Thymus (tissue), 11 donors: ENCODE measurements at regions not wholly inside any gene's neighbourhood (a gene's known extent, or its start where the extent isn't known, plus 50 kb on each side); places are given as distances from the start of the nearest gene placed in this dataset.
"Not testable (repeated sequence)": the region's sequence is repeated elsewhere in the genome, so short reads cannot be mapped to it uniquely, and the experiment has no call there.

Experiments
- DNase-seq, 9 donors: peaks; one replicate each; pipeline ENCODE4 v3.0.0-alpha.2; 2013; ENCODE audit warnings: low spot score in 9 of 9, low read depth in 6 of 9, missing footprints in 1 of 9
- H3K27ac ChIP-seq, 2 donors: one replicate each; pipeline ENCODE4 v1.5.1; 2013; ENCODE audit warnings: control low read depth in 1 of 2, low read depth in 1 of 2, low read length in 1 of 2, mild to moderate bottlenecking in 1 of 2, moderate library complexity in 1 of 2
- H3K27me3 ChIP-seq, 2 donors: one replicate each; pipeline ENCODE4 v1.5.1; 2013; ENCODE audit warnings: low read length in 1 of 2; ENCODE audit not compliant: control insufficient read depth in 2 of 2, insufficient read depth in 1 of 2
- H3K36me3 ChIP-seq, 2 donors: one replicate each; pipeline ENCODE4 v1.5.1; 2013; ENCODE audit warnings: low read length in 1 of 2, mild to moderate bottlenecking in 1 of 2, moderate library complexity in 1 of 2; ENCODE audit not compliant: control insufficient read depth in 2 of 2, insufficient read depth in 2 of 2
- H3K4me1 ChIP-seq, 2 donors: one replicate each; pipeline ENCODE4 v1.5.1; 2013; ENCODE audit warnings: low read length in 2 of 2; ENCODE audit not compliant: control insufficient read depth in 2 of 2, insufficient read depth in 2 of 2
- H3K4me3 ChIP-seq, 2 donors: one replicate each; pipeline ENCODE4 v1.5.1; 2013; ENCODE audit warnings: low read length in 2 of 2, control low read depth in 1 of 2, mild to moderate bottlenecking in 1 of 2
- H3K9me3 ChIP-seq, 2 donors: one replicate each; pipeline ENCODE4 v1.5.1; 2013; ENCODE audit warnings: low read length in 1 of 2, mild to moderate bottlenecking in 1 of 2; ENCODE audit not compliant: control insufficient read depth in 2 of 2, insufficient read depth in 1 of 2
- WGBS: extraction: QIAGEN DNeasy Blood & Tissue Kit; methylation state at CpG from one replicate; pipeline ENCODE4 v1.1.7; 2013; 5-methylcytosine and 5-hydroxymethylcytosine counted together
- donor health status: healthy.

- DNase-seq = no peak
- Histone ChIP-seq H3K4me1 (peaks cover 0 to 5% of the 10 kb centered on the region in 2 donors), H3K4me3 (no peak overlapping the region), H3K27me3 (no peaks in the 10 kb centered on the region), H3K27ac (no peak overlapping the region), H3K36me3 (no peaks in the 10 kb centered on the region), H3K9me3 (no peaks in the 10 kb centered on the region)
- WGBS = 79% methylated on average over 6 of the region's 6 CpGs
These were observed 88.8 kb upstream of the RNU6-1 start for GRCh38 chr15:67928666-67929065.

GRCh38 chr15:67930720-67931119, 90.9 kb upstream of the RNU6-1 start:
- H3K9me3 ChIP-seq = no peaks in the 10 kb centered on the region
- H3K27ac ChIP-seq = no peak overlapping the region
- 70% methylated on average over 2 of the region's 2 CpGs for WGBS
- no peaks in the 10 kb centered on the region for H3K36me3 ChIP-seq
- H3K4me3 ChIP-seq = no peak overlapping the region
- DNase-seq = no peak
- peaks cover 0 to 5% of the 10 kb centered on the region in 2 donors for H3K4me1 ChIP-seq
- no peaks in the 10 kb centered on the region for H3K27me3 ChIP-seq

- H3K4me3 ChIP-seq = no peak overlapping the region
- no peak for DNase-seq
- 95% methylated on average over 3 of the region's 3 CpGs for WGBS
- peaks cover 0 to 5% of the 10 kb centered on the region in 2 donors for H3K4me1 ChIP-seq
- no peaks in the 10 kb centered on the region for H3K36me3 ChIP-seq
- no peaks in the 10 kb centered on the region for H3K27me3 ChIP-seq
- H3K27ac ChIP-seq = no peak overlapping the region
- no peaks in the 10 kb centered on the region for H3K9me3 ChIP-seq
These were observed 92.0 kb upstream of the RNU6-1 start for GRCh38 chr15:67931861-67932260.

GRCh38 chr15:67934126-67934525, 94.3 kb upstream of the RNU6-1 start:
- H3K36me3 ChIP-seq, H3K4me3 ChIP-seq, H3K9me3 ChIP-seq, H3K4me1 ChIP-seq, H3K27ac ChIP-seq, H3K27me3 ChIP-seq, DNase-seq: not testable (repeated sequence)
- 88% methylated on average over 3 of the region's 3 CpGs for WGBS

- DNase-seq = no peak
- Histone ChIP-seq H3K4me1 (peaks cover 0 to 5% of the 10 kb centered on the region in 2 donors), H3K4me3 (no peak overlapping the region), H3K27me3 (no peaks in the 10 kb centered on the region), H3K9me3 (no peaks in the 10 kb centered on the region), H3K36me3 (no peaks in the 10 kb centered on the region), H3K27ac (no peak overlapping the region)
These were observed 95.4 kb upstream of the RNU6-1 start for GRCh38 chr15:67935244-67935643.

- 96% methylated on average over 5 of the region's 5 CpGs for WGBS
- Histone ChIP-seq H3K9me3 (peaks cover 0 to 3% of the 10 kb centered on the region in 2 donors), H3K4me1 (no peaks in the 10 kb centered on the region), H3K4me3 (no peak overlapping the region), H3K36me3 (no peaks in the 10 kb centered on the region), H3K27ac (no peak overlapping the region), H3K27me3 (no peaks in the 10 kb centered on the region)
- DNase-seq = no peak
These were observed 96.4 kb upstream of the RNU6-1 start for GRCh38 chr15:67936258-67936657.

- no peak overlapping the region for H3K4me3 ChIP-seq
- H3K27ac ChIP-seq = no peak overlapping the region
- 99% methylated on average over 3 of the region's 3 CpGs for WGBS
- H3K27me3 ChIP-seq = no peaks in the 10 kb centered on the region
- no peak for DNase-seq
- H3K36me3 ChIP-seq = no peaks in the 10 kb centered on the region
- peaks cover 0 to 3% of the 10 kb centered on the region in 2 donors for H3K4me1 ChIP-seq
- H3K9me3 ChIP-seq = peaks cover 0 to 3% of the 10 kb centered on the region in 2 donors
These were observed 97.4 kb upstream of the RNU6-1 start for GRCh38 chr15:67937153-67937761.

- not testable (repeated sequence) for H3K4me1 ChIP-seq, H3K27me3 ChIP-seq, H3K9me3 ChIP-seq, H3K27ac ChIP-seq, DNase-seq, H3K36me3 ChIP-seq, H3K4me3 ChIP-seq
- over 99% methylated on average over 5 of the region's 5 CpGs for WGBS
These were observed 99.3 kb upstream of the RNU6-1 start for GRCh38 chr15:67939179-67939578.

GRCh38 chr15:67939588-67940323, 99.9 kb upstream of the RNU6-1 start:
- 65% methylated on average over 5 of the region's 5 CpGs for WGBS
- H3K4me1 ChIP-seq, H3K36me3 ChIP-seq, DNase-seq, H3K9me3 ChIP-seq, H3K27me3 ChIP-seq, H3K4me3 ChIP-seq, H3K27ac ChIP-seq: not testable (repeated sequence)
